Activated CD8-positive, alpha-beta T cell treated with anti-CD3 and anti-CD28 coated beads, Interleukin-2, amount 10 ng/mL, durations not matched to agents 7 days and 5 days (primary cell): ENCODE measurements at regions not wholly inside any gene's neighbourhood (a gene's known extent, or its start where the extent isn't known, plus 50 kb on each side); places are given as distances from the start of the nearest gene placed in this dataset.
"Not testable (repeated sequence)": the region's sequence is repeated elsewhere in the genome, so short reads cannot be mapped to it uniquely, and the experiment has no call there.

Experiments
- ATAC-seq: fragments of 150-1000 bp; cut with Tn5 transposase; one replicate; pipeline ENCODE4 v1.10.0; 2021; ENCODE audit warnings: moderate library complexity
- CTCF ChIA-PET: fragments of 350-600 bp; sonication (Branson Sonifier 250); formaldehyde crosslinking; loops from one replicate; lab custom pipeline; 2021; ENCODE audit warnings: antibody characterized with exemption; lab: Charles Lee
- POLR2A ChIA-PET: fragments of 350-600 bp; sonication (Branson Sonifier 250); formaldehyde crosslinking; loops from one replicate; lab custom pipeline; 2021; ENCODE audit warnings: antibody characterized with exemption; lab: Charles Lee
- DNase-seq: peaks from one replicate; pipeline ENCODE4 v3.0.0-alpha.2; 2020
- H3K27ac Mint-ChIP-seq: one replicate; pipeline ENCODE4 v1.8.0; 2021; ENCODE audit warnings: mild to moderate bottlenecking, mixed read lengths
- H3K27me3 Mint-ChIP-seq: one replicate; pipeline ENCODE4 v1.8.0; 2021; ENCODE audit warnings: low read depth, mixed read lengths
- H3K36me3 Mint-ChIP-seq: one replicate; pipeline ENCODE4 v1.8.0; 2021; ENCODE audit warnings: low read depth, mixed read lengths
- H3K4me1 Mint-ChIP-seq: one replicate; pipeline ENCODE4 v1.8.0; 2021; ENCODE audit warnings: low read depth, mixed read lengths
- H3K4me3 Mint-ChIP-seq: one replicate; pipeline ENCODE4 v1.8.0; 2021; ENCODE audit warnings: mild to moderate bottlenecking, mixed read lengths
- H3K9me3 Mint-ChIP-seq: one replicate; pipeline ENCODE4 v1.8.0; 2022; ENCODE audit warnings: mixed read lengths; ENCODE audit not compliant: insufficient read depth

GRCh38 chr12:3375326-3375725 lies 115.7 kb upstream of the PRMT8 start:
- ChIA-PET CTCF (interaction anchor here (0.6 kb wide), 1 partner anchor 154 kb away, joined by 3 read pairs; no protein-coding TSS in a partner anchor), POLR2A (no interaction called here)
- H3K27ac Mint-ChIP-seq: no peak overlapping the region
- no peaks in the 10 kb centered on the region for H3K4me1 Mint-ChIP-seq
- peaks cover 13% of the 10 kb centered on the region for H3K27me3 Mint-ChIP-seq
- H3K36me3 Mint-ChIP-seq: no peaks in the 10 kb centered on the region
- H3K9me3 Mint-ChIP-seq: no peaks in the 10 kb centered on the region
- ATAC-seq (no peak), DNase-seq (no peak)
- H3K4me3 Mint-ChIP-seq: no peak overlapping the region

DNA sequence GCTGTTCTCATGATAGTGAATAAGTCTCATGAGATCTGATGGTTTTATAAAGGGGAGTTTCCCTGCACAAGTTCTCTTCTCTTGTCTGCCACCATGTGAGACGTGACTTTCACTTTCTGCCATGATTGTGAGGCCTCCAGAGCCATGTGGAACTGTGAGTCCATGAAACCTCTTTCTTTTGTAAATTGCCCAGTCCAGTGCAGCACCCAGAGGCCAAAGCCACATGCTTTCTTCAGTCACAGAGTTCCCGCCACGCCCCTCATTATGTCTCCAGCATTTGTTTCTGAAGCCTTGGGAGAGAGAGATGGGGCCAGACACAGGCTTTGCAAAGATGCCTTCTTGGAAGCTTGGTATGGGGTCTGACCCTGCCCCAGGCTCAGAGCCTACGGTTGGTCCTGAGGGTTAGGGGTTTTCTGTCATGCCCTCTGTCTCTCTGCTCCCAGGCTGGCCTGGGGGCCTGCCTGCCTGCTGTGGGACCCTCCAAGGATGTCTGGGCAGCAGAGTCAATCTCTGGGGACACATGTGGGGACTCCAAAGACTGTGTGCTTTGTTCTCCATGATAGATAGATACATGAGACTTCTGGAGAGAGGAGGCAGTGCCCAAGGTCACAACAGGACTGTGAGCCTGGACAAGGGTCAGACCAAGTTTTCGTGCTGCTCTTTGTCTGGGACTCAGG lies 114.1 kb upstream of the PRMT8 start:
- no peak overlapping the region for H3K27ac Mint-ChIP-seq
- no peaks in the 10 kb centered on the region for H3K9me3 Mint-ChIP-seq
- H3K36me3 Mint-ChIP-seq: no peaks in the 10 kb centered on the region
- DNase-seq (no peak), ATAC-seq (no peak)
- CTCF ChIA-PET: no interaction called here
- H3K27me3 Mint-ChIP-seq: peaks cover 14% of the 10 kb centered on the region
- no peaks in the 10 kb centered on the region for H3K4me1 Mint-ChIP-seq
- no peak overlapping the region for H3K4me3 Mint-ChIP-seq
- POLR2A ChIA-PET: no interaction called here

GRCh38 chr12:3378655-3379054 lies 112.3 kb upstream of the PRMT8 start:
- no peaks in the 10 kb centered on the region for H3K9me3 Mint-ChIP-seq
- ChIA-PET CTCF (no interaction called here), POLR2A (no interaction called here)
- no peak overlapping the region for H3K27ac Mint-ChIP-seq
- H3K27me3 Mint-ChIP-seq: peaks cover 20% of the 10 kb centered on the region
- ATAC-seq (no peak), DNase-seq (no peak)
- H3K36me3 Mint-ChIP-seq: no peaks in the 10 kb centered on the region
- no peak overlapping the region for H3K4me3 Mint-ChIP-seq
- H3K4me1 Mint-ChIP-seq: no peaks in the 10 kb centered on the region

DNA sequence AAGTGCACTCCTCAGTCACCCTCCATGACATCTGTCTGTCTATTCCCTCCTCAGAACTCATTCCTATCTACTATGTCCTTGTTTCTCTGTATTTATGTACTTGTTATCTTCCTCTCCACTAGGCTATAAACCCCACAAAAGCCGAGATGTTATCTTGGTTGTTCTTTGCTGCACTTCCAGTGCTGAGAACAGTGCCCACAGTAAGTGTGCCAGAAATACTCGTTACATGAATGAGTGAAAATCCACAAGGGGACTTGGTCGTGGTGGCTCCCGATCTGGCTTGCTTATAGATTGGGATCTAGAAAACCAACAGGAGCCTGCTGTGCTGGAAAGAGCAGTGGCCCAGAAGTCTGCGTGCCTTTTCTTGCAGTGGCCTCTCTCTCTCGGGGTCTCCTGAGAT lies 111.9 kb upstream of the PRMT8 start:
- H3K27ac Mint-ChIP-seq: no peak overlapping the region
- H3K27me3 Mint-ChIP-seq: peaks cover 24% of the 10 kb centered on the region
- no peaks in the 10 kb centered on the region for H3K9me3 Mint-ChIP-seq
- ATAC-seq: no peak
- H3K36me3 Mint-ChIP-seq: no peaks in the 10 kb centered on the region
- H3K4me1 Mint-ChIP-seq: no peaks in the 10 kb centered on the region
- ChIA-PET POLR2A (no interaction called here), CTCF (no interaction called here)
- no peak for DNase-seq
- H3K4me3 Mint-ChIP-seq: no peak overlapping the region

- peaks cover 24% of the 10 kb centered on the region for H3K27me3 Mint-ChIP-seq
- POLR2A ChIA-PET: no interaction called here
- ATAC-seq (no peak), DNase-seq (no peak)
- CTCF ChIA-PET: no interaction called here
- H3K9me3 Mint-ChIP-seq: no peaks in the 10 kb centered on the region
- H3K4me1 Mint-ChIP-seq: no peaks in the 10 kb centered on the region
- no peak overlapping the region for H3K27ac Mint-ChIP-seq
- no peak overlapping the region for H3K4me3 Mint-ChIP-seq
- H3K36me3 Mint-ChIP-seq: no peaks in the 10 kb centered on the region
Measured at GRCh38 chr12:3380200-3381043, 110.6 kb upstream of the PRMT8 start.

DNA sequence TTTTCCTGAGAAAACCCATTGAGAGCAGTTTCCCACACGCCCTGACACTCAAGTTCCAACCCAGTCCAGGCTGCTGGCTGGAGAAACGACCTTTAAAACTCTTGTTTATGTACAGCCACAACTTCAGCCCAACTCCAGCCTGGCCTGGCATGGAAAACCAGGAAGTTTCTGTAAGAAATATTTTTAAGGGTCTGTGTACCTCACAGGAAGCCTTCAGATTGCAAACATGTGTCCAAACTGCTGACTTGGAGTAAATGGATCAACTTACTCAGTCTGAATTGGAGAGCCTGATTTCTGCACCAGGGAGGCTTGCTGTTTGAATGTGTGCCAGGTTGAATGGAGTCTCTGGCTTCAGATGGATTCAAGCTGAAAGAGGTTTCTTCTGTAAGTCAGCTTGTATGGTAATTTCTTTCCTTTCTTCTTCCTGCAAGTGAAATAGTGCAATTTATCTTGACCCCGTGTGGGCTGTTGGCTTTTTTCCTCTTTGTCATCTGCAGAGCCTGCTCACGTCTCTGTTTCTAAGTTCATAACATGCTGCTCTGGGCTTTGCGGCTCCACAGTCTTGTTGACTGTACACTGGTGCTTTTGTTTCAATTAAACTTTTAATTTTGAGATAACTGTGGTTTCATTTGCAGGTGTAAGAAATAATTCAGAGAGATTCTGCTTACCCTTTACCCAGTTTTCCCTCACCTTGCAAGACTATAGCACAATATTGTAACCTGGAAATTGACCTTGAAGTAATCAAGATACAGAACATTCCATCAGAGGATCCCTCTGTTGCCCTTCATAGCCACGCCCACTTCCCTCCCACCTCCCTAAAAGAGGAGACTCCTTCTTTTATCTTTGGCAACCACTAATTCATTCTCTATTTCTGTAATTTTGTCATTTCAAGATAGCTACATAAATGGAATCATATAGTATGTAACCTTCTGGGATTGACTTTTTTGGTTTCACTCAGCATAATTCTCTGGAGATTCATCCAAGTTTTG lies 109.7 kb upstream of the PRMT8 start:
- Mint-ChIP-seq H3K4me3 (no peak overlapping the region), H3K4me1 (no peaks in the 10 kb centered on the region), H3K36me3 (no peaks in the 10 kb centered on the region), H3K27ac (no peak overlapping the region), H3K27me3 (peaks cover 24% of the 10 kb centered on the region), H3K9me3 (no peaks in the 10 kb centered on the region)
- ChIA-PET CTCF (no interaction called here), POLR2A (no interaction called here)
- ATAC-seq: no peak
- no peak for DNase-seq

- Mint-ChIP-seq H3K4me1 (no peaks in the 10 kb centered on the region), H3K36me3 (no peaks in the 10 kb centered on the region), H3K4me3 (no peak overlapping the region), H3K27ac (no peak overlapping the region), H3K9me3 (no peaks in the 10 kb centered on the region), H3K27me3 (peaks cover 3% of the 10 kb centered on the region)
- no peak for ATAC-seq
- DNase-seq: no peak
- CTCF ChIA-PET: interaction anchor here (1.2 kb wide), 1 partner anchor 90 kb away, joined by 3 read pairs; no protein-coding TSS in a partner anchor
- POLR2A ChIA-PET: no interaction called here
Measured at GRCh38 chr12:3389986-3390385, 101.0 kb upstream of the PRMT8 start.

DNA sequence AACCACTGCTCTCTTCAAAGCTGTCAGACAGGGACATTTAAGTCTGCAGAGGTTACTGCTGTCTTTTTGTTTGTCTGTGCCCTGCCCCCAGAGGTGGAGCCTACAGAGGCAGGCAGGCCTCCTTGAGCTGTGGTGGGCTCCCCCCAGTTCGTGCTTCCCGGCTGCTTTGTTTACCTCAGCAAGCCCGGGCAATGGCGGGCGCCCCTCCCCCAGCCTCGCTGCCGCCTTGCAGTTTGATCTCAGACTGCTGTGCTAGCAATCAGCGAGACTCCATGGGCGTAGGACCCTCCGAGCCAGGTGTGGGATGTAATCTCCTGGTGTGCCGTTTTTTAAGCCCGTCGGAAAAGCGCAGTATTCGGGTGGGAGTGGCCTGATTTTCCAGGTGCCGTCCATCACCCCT lies 93.4 kb upstream of the PRMT8 start:
- ATAC-seq, POLR2A ChIA-PET, H3K4me1 Mint-ChIP-seq: not testable (repeated sequence)

GRCh38 chr12:3398196-3398789 lies 92.7 kb upstream of the PRMT8 start:
- ATAC-seq (no peak), DNase-seq (no peak)
- Mint-ChIP-seq H3K27ac (no peak overlapping the region), H3K36me3 (no peaks in the 10 kb centered on the region), H3K9me3 (no peaks in the 10 kb centered on the region), H3K4me1 (no peaks in the 10 kb centered on the region), H3K27me3 (peaks cover 12% of the 10 kb centered on the region), H3K4me3 (no peak overlapping the region)
- ChIA-PET CTCF (interaction anchor here (1.8 kb wide), 1 partner anchor 98 kb away, joined by 5 read pairs; no protein-coding TSS in a partner anchor), POLR2A (no interaction called here)

More for the DNA sequence above, 93.4 kb upstream of the PRMT8 start:
- not testable (repeated sequence) for H3K4me3 Mint-ChIP-seq, H3K27ac Mint-ChIP-seq, H3K9me3 Mint-ChIP-seq, DNase-seq, H3K27me3 Mint-ChIP-seq, H3K36me3 Mint-ChIP-seq
- CTCF ChIA-PET: interaction anchor here (1.8 kb wide), 1 partner anchor 97 kb away, joined by 5 read pairs; no protein-coding TSS in a partner anchor

- ChIA-PET CTCF (no interaction called here), POLR2A (no interaction called here)
- H3K9me3 Mint-ChIP-seq: peaks cover 20% of the 10 kb centered on the region
- H3K27ac Mint-ChIP-seq: no peak overlapping the region
- H3K4me1 Mint-ChIP-seq: no peaks in the 10 kb centered on the region
- peaks cover 4% of the 10 kb centered on the region for H3K36me3 Mint-ChIP-seq
- ATAC-seq (no peak), DNase-seq (no peak)
- no peak overlapping the region for H3K4me3 Mint-ChIP-seq
- peaks cover 10% of the 10 kb centered on the region for H3K27me3 Mint-ChIP-seq
Measured at GRCh38 chr12:3405821-3406220, 85.2 kb upstream of the PRMT8 start.

DNA sequence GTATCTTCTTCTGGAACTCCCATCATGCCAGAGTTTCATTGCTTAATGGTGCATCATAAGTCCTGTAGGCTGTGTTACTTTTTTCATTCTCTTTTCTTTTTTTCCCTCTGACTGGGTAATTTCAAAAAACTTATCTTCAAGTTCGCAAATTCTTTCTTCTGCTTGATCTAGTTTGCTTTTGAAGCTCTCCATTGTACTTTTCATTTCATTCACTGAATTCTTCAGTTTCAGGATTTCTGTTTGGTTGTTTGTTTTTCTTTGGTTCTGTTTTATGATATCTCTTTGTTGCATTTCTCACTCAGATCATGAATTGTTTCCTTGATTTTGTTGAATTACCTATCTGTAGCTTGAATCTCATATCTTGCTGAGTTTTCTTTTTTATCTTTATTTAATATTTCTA lies 83.3 kb upstream of the PRMT8 start:
- ChIA-PET CTCF (no interaction called here), POLR2A (no interaction called here)
- ATAC-seq (no peak), DNase-seq (no peak)
- Mint-ChIP-seq H3K4me1 (no peaks in the 10 kb centered on the region), H3K36me3 (peaks cover 4% of the 10 kb centered on the region), H3K4me3 (no peak overlapping the region), H3K27ac (no peak overlapping the region), H3K27me3 (peaks cover 4% of the 10 kb centered on the region), H3K9me3 (peaks cover 20% of the 10 kb centered on the region)
